22Rv1 (cell line): ENCODE measurements at regions not wholly inside any gene's neighbourhood (a gene's known extent, or its start where the extent isn't known, plus 50 kb on each side); places are given as distances from the start of the nearest gene placed in this dataset.
A peak's percentile ranks its signal among the peaks of the same experiment; 100 is the strongest.

Experiments used
- H3K27ac ChIP-seq: fragments of 450-650 bp; 2 replicates; pipeline ENCODE4 v1.5.1; 2017
- CTCF ChIP-seq: fragments of 450-650 bp; IDR thresholded peaks from 2 replicates; pipeline ENCODE4 v1.5.1; 2017; ENCODE audit warnings: mild to moderate bottlenecking
- ZFX ChIP-seq: fragments of 450-650 bp; IDR thresholded peaks from 2 replicates; pipeline ENCODE4 v1.6.1; 2017; ENCODE audit warnings: antibody characterized with exemption, borderline replicate concordance

- no peak for TF ChIP-seq ZFX
- TF ChIP-seq CTCF = no peak
- H3K27ac ChIP-seq = no peak overlapping the region
Measured at GRCh38 chr12:115335594-115335993, 651.6 kb upstream of the TBX3 start.

GRCh38 chr12:115335048-115335447, 651.1 kb upstream of the TBX3 start:
- no peak overlapping the region for H3K27ac ChIP-seq
- TF ChIP-seq ZFX (no peak), CTCF (no peak)

- no peak overlapping the region for H3K27ac ChIP-seq
- no peak for TF ChIP-seq ZFX
- TF ChIP-seq CTCF = no peak
Measured at GRCh38 chr12:115332945-115333344, 649.0 kb upstream of the TBX3 start.

- peak overlapping the region; percentile 5; the same call in 1 of the 2 replicates for H3K27ac ChIP-seq
- no peak for TF ChIP-seq ZFX
- no peak for TF ChIP-seq CTCF
Measured at GRCh38 chr12:115325858-115326257, 641.9 kb upstream of the TBX3 start.

GRCh38 chr12:115324949-115325593, 641.1 kb upstream of the TBX3 start:
- TF ChIP-seq CTCF (no peak), ZFX (no peak)
- peak overlapping the region; percentile 5; the same call in 1 of the 2 replicates for H3K27ac ChIP-seq

GRCh38 chr12:115323223-115323905, 639.4 kb upstream of the TBX3 start:
- TF ChIP-seq CTCF (no peak), ZFX (no peak)
- no peak overlapping the region for H3K27ac ChIP-seq

- H3K27ac ChIP-seq = no peak overlapping the region
- no peak for TF ChIP-seq CTCF
- no peak for TF ChIP-seq ZFX
Measured at GRCh38 chr12:115322275-115322674, 638.3 kb upstream of the TBX3 start.
